ENCODE measurements at regions not wholly inside any gene's neighbourhood (a gene's known extent, or its start where the extent isn't known, plus 50 kb on each side); places are given as distances from the start of the nearest gene placed in this dataset.

DNA sequence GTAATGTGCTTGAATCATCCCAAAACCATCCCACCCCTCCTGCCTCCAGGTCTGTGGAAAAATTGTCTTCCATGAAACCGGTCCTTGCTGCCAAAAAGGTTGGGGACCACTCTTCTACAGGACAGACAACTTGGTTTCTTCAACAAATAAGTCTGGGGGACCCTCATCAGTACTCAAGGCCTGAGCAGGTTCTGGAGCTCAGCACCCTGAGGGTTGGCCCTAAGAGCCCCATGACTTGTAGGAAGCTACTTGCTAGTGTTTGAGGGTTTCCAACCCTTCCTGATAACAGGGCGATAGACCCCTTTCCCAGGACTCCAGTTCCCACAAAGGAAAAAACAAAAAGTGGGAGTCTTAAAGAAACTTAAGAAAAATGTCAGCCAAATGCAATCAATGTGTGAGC is 52.9 kb upstream of the SLCO2A1 start (continued):
- TF ChIP-seq, protein P1, sequence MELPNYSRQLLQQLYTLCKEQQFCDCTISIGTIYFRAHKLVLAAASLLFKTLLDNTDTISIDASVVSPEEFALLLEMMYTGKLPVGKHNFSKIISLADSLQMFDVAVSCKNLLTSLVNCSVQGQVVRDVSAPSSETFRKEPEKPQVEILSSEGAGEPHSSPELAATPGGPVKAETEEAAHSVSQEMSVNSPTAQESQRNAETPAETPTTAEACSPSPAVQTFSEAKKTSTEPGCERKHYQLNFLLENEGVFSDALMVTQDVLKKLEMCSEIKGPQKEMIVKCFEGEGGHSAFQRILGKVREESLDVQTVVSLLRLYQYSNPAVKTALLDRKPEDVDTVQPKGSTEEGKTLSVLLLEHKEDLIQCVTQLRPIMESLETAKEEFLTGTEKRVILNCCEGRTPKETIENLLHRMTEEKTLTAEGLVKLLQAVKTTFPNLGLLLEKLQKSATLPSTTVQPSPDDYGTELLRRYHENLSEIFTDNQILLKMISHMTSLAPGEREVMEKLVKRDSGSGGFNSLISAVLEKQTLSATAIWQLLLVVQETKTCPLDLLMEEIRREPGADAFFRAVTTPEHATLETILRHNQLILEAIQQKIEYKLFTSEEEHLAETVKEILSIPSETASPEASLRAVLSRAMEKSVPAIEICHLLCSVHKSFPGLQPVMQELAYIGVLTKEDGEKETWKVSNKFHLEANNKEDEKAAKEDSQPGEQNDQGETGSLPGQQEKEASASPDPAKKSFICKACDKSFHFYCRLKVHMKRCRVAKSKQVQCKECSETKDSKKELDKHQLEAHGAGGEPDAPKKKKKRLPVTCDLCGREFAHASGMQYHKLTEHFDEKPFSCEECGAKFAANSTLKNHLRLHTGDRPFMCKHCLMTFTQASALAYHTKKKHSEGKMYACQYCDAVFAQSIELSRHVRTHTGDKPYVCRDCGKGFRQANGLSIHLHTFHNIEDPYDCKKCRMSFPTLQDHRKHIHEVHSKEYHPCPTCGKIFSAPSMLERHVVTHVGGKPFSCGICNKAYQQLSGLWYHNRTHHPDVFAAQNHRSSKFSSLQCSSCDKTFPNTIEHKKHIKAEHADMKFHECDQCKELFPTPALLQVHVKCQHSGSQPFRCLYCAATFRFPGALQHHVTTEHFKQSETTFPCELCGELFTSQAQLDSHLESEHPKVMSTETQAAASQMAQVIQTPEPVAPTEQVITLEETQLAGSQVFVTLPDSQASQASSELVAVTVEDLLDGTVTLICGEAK (IDR thresholded peaks at IDR 0.05): no peak
- TF ChIP-seq, protein P1 (CRISPR knock-in tag; IDR thresholded peaks at IDR 0.05): no peak
- TF ChIP-seq, protein P2, sequence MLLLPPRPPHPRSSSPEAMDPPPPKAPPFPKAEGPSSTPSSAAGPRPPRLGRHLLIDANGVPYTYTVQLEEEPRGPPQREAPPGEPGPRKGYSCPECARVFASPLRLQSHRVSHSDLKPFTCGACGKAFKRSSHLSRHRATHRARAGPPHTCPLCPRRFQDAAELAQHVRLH (CRISPR knock-in tag; IDR thresholded peaks at IDR 0.05; ENCODE audit: borderline replicate concordance, low read depth): no peak
- TF ChIP-seq THAP11 (CRISPR knock-in tag; IDR thresholded peaks at IDR 0.05) (no peak), NKX3-1 (CRISPR knock-in tag; IDR thresholded peaks at IDR 0.05) (no peak), JUND (CRISPR knock-in tag; IDR thresholded peaks at IDR 0.05) (no peak), KMT2B (CRISPR knock-in tag; IDR thresholded peaks at IDR 0.05) (no peak), TCF7L2 (IDR thresholded peaks at IDR 0.05; ENCODE audit: low read depth, low read length) (no peak)
- TF ChIP-seq, protein P3, sequence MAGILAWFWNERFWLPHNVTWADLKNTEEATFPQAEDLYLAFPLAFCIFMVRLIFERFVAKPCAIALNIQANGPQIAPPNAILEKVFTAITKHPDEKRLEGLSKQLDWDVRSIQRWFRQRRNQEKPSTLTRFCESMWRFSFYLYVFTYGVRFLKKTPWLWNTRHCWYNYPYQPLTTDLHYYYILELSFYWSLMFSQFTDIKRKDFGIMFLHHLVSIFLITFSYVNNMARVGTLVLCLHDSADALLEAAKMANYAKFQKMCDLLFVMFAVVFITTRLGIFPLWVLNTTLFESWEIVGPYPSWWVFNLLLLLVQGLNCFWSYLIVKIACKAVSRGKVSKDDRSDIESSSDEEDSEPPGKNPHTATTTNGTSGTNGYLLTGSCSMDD (CRISPR knock-in tag; IDR thresholded peaks at IDR 0.05): no peak
- TF ChIP-seq, protein P4, sequence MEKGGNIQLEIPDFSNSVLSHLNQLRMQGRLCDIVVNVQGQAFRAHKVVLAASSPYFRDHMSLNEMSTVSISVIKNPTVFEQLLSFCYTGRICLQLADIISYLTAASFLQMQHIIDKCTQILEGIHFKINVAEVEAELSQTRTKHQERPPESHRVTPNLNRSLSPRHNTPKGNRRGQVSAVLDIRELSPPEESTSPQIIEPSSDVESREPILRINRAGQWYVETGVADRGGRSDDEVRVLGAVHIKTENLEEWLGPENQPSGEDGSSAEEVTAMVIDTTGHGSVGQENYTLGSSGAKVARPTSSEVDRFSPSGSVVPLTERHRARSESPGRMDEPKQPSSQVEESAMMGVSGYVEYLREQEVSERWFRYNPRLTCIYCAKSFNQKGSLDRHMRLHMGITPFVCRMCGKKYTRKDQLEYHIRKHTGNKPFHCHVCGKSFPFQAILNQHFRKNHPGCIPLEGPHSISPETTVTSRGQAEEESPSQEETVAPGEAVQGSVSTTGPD (CRISPR knock-in tag; IDR thresholded peaks at IDR 0.05): no peak
- TF ChIP-seq, protein P5, sequence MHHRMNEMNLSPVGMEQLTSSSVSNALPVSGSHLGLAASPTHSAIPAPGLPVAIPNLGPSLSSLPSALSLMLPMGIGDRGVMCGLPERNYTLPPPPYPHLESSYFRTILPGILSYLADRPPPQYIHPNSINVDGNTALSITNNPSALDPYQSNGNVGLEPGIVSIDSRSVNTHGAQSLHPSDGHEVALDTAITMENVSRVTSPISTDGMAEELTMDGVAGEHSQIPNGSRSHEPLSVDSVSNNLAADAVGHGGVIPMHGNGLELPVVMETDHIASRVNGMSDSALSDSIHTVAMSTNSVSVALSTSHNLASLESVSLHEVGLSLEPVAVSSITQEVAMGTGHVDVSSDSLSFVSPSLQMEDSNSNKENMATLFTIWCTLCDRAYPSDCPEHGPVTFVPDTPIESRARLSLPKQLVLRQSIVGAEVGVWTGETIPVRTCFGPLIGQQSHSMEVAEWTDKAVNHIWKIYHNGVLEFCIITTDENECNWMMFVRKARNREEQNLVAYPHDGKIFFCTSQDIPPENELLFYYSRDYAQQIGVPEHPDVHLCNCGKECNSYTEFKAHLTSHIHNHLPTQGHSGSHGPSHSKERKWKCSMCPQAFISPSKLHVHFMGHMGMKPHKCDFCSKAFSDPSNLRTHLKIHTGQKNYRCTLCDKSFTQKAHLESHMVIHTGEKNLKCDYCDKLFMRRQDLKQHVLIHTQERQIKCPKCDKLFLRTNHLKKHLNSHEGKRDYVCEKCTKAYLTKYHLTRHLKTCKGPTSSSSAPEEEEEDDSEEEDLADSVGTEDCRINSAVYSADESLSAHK (CRISPR knock-in tag; IDR thresholded peaks at IDR 0.05; ENCODE audit: borderline replicate concordance): no peak
- TF ChIP-seq, protein P6, sequence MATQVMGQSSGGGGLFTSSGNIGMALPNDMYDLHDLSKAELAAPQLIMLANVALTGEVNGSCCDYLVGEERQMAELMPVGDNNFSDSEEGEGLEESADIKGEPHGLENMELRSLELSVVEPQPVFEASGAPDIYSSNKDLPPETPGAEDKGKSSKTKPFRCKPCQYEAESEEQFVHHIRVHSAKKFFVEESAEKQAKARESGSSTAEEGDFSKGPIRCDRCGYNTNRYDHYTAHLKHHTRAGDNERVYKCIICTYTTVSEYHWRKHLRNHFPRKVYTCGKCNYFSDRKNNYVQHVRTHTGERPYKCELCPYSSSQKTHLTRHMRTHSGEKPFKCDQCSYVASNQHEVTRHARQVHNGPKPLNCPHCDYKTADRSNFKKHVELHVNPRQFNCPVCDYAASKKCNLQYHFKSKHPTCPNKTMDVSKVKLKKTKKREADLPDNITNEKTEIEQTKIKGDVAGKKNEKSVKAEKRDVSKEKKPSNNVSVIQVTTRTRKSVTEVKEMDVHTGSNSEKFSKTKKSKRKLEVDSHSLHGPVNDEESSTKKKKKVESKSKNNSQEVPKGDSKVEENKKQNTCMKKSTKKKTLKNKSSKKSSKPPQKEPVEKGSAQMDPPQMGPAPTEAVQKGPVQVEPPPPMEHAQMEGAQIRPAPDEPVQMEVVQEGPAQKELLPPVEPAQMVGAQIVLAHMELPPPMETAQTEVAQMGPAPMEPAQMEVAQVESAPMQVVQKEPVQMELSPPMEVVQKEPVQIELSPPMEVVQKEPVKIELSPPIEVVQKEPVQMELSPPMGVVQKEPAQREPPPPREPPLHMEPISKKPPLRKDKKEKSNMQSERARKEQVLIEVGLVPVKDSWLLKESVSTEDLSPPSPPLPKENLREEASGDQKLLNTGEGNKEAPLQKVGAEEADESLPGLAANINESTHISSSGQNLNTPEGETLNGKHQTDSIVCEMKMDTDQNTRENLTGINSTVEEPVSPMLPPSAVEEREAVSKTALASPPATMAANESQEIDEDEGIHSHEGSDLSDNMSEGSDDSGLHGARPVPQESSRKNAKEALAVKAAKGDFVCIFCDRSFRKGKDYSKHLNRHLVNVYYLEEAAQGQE (IDR thresholded peaks at IDR 0.05; ENCODE audit: borderline replicate concordance in 1 of 2, low read depth in 1 of 2, low read length in 2 of 2): no peak
